ENCODE measurements at regions not wholly inside any gene's neighbourhood (a gene's known extent, or its start where the extent isn't known, plus 50 kb on each side); places are given as distances from the start of the nearest gene placed in this dataset.

DNA sequence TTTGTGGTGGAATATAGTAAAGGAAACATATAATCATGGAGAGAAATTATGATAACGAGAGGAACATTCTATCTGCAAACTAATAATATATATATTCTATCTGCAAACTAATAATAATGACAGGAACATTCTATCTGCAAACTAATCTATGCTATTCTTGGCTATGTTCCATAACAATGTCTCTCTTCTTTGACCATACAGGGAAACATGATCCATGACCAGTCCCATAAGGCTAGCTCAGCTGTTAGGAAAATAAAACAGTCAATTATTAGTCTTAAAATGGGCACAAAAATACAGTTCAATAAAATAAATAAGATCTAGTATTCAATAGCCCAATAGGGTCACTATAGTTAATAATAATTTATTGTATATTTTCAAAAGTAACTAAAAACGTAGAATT lies 707.8 kb upstream of the PCDH20 start:
- Histone ChIP-seq H3K18ac (ENCODE audit: low read depth, low read length) (no peak overlapping the region), H4K5ac (ENCODE audit: low read depth, low read length) (no peak overlapping the region), H2AK9ac (replicated peaks; ENCODE audit: low read depth, low read length, poor library complexity) (no peak overlapping the region), H3K9me1 (ENCODE audit: insufficient read depth, low read length) (no peaks in the 10 kb centered on the region), H3K56ac (ENCODE audit: extremely low read depth, insufficient read depth, low read length) (no peak overlapping the region), H2BK5ac (ENCODE audit: low read depth, low read length, poor library complexity, severe bottlenecking) (no peak overlapping the region), H4K20me1 (ENCODE audit: insufficient read depth, low read length) (no peaks in the 10 kb centered on the region), H3K9me3 (ENCODE audit: control insufficient read depth, insufficient read depth, low read length) (no peaks in the 10 kb centered on the region), H2BK15ac (ENCODE audit: low read depth, low read length) (no peak overlapping the region), H4K91ac (ENCODE audit: insufficient read depth, low read depth, low read length) (no peak overlapping the region), H2BK120ac (ENCODE audit: low read depth, low read length) (no peak overlapping the region), H2AFZ (replicated peaks; ENCODE audit: low read length, poor library complexity) (no peak overlapping the region), H3K4me2 (ENCODE audit: low read depth, low read length) (no peak overlapping the region), H3K36me3 (ENCODE audit: control insufficient read depth, insufficient read depth, low read length) (no peaks in the 10 kb centered on the region), H3K14ac (replicated peaks; ENCODE audit: low read depth, low read length) (no peak overlapping the region), H3K23ac (ENCODE audit: low read depth, low read length) (no peak overlapping the region), H4K8ac (ENCODE audit: low read depth in 2 of 2, low read length in 2 of 2) (no peak overlapping the region), H2AK5ac (ENCODE audit: low read depth, low read length) (no peak overlapping the region), H2BK20ac (ENCODE audit: low read depth, low read length) (no peak overlapping the region), H3K4ac (ENCODE audit: low read depth, low read length) (no peak overlapping the region), H3K4me3 (ENCODE audit: insufficient read depth, low read depth, low read length) (no peak overlapping the region), H3K27me3 (ENCODE audit: control insufficient read depth, insufficient read depth, low read length) (no peaks in the 10 kb centered on the region), H3K27ac (ENCODE audit: insufficient read depth, low read length) (no peak overlapping the region), H3K79me1 (ENCODE audit: low read depth in 1 of 2, low read length in 2 of 2) (no peaks in the 10 kb centered on the region), H3K4me1 (ENCODE audit: control insufficient read depth, insufficient read depth, low read length) (no peaks in the 10 kb centered on the region), H3K9ac (ENCODE audit: low read depth, low read length) (no peak overlapping the region)
- intact Hi-C loops (cut with micrococcal nuclease), result no loop called here
- dilution Hi-C loops (cut with HindIII; ENCODE audit: low sequenced_read_pairs, unreplicated experiment), result no loop called here
- DNase-seq (no peak), ATAC-seq (ENCODE audit: low read depth) (no peak)
- WGBS, 2 experiments (ENCODE audit: extremely low coverage in 2 of 2, insufficient read length in 1 of 2), result no CpG with 5 or more reads among the region's 2 CpGs
- in situ Hi-C loops (cut with MboI; ENCODE audit: low sequenced_read_pairs), result loop anchor here (10.0 kb wide), 1 partner anchor 241 kb away; no protein-coding TSS in a partner anchor
- TF ChIP-seq BHLHE40 (IDR thresholded peaks at IDR 0.05; ENCODE audit: low read depth, low read length) (no peak), ELK1 (IDR thresholded peaks at IDR 0.05; ENCODE audit: borderline replicate concordance, low read depth, low read length) (no peak), POLR2A (IDR thresholded peaks at IDR 0.05; ENCODE audit: low read depth, low read length) (no peak), MAFK (IDR thresholded peaks at IDR 0.05; ENCODE audit: low read depth, low read length) (no peak), RCOR1 (IDR thresholded peaks at IDR 0.05; ENCODE audit: insufficient replicate concordance, low read length) (no peak), FOS (IDR thresholded peaks at IDR 0.05; ENCODE audit: low read depth, low read length) (no peak)
- TF ChIP-seq, protein P1, sequence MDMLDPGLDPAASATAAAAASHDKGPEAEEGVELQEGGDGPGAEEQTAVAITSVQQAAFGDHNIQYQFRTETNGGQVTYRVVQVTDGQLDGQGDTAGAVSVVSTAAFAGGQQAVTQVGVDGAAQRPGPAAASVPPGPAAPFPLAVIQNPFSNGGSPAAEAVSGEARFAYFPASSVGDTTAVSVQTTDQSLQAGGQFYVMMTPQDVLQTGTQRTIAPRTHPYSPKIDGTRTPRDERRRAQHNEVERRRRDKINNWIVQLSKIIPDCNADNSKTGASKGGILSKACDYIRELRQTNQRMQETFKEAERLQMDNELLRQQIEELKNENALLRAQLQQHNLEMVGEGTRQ (IDR thresholded peaks at IDR 0.05; ENCODE audit: low read depth, low read length), result no peak
- TF ChIP-seq, protein P2, sequence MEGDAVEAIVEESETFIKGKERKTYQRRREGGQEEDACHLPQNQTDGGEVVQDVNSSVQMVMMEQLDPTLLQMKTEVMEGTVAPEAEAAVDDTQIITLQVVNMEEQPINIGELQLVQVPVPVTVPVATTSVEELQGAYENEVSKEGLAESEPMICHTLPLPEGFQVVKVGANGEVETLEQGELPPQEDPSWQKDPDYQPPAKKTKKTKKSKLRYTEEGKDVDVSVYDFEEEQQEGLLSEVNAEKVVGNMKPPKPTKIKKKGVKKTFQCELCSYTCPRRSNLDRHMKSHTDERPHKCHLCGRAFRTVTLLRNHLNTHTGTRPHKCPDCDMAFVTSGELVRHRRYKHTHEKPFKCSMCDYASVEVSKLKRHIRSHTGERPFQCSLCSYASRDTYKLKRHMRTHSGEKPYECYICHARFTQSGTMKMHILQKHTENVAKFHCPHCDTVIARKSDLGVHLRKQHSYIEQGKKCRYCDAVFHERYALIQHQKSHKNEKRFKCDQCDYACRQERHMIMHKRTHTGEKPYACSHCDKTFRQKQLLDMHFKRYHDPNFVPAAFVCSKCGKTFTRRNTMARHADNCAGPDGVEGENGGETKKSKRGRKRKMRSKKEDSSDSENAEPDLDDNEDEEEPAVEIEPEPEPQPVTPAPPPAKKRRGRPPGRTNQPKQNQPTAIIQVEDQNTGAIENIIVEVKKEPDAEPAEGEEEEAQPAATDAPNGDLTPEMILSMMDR (conservative IDR thresholded peaks at IDR 0.05; ENCODE audit: low read depth, low read length), result no peak
- CTCF ChIA-PET, result no interaction called here
- POLR2A ChIA-PET (ENCODE audit: unreplicated experiment), result no interaction called here
- BruUV-seq (replicated peaks), result no TSS peak
